Neural progenitor cell (in vitro differentiated cells): ENCODE measurements at regions not wholly inside any gene's neighbourhood (a gene's known extent, or its start where the extent isn't known, plus 50 kb on each side); places are given as distances from the start of the nearest gene placed in this dataset.
A peak's percentile ranks its signal among the peaks of the same experiment; 100 is the strongest.

Source experiments
- DNase-seq: peaks from one replicate; pipeline ENCODE4 v3.0.0-alpha.2; 2016; ENCODE audit warnings: low spot score
- H2AFZ ChIP-seq: fragments of 200-600 bp; sonication (generic); replicated peaks from 2 replicates; pipeline ENCODE4 v1.6.1; 2016; ENCODE audit warnings: antibody characterized with exemption
- H3F3A ChIP-seq: fragments of 200-600 bp; sonication (generic); 2 replicates; pipeline ENCODE4 v1.6.1; 2016; ENCODE audit warnings: antibody characterized with exemption, low read depth
- H3K27ac ChIP-seq: fragments of 200-600 bp; sonication (generic); 2 replicates; pipeline ENCODE4 v1.5.1; 2016; ENCODE audit warnings: mild to moderate bottlenecking
- H3K27me3 ChIP-seq: fragments of 200-600 bp; sonication (generic); 2 replicates; pipeline ENCODE4 v1.6.1; 2016; ENCODE audit warnings: mild to moderate bottlenecking, moderate library complexity
- H3K36me3 ChIP-seq: fragments of 200-600 bp; sonication (generic); 2 replicates; pipeline ENCODE4 v1.5.1; 2016
- H3K4me1 ChIP-seq: fragments of 200-600 bp; sonication (generic); 2 replicates; pipeline ENCODE4 v1.6.1; 2016; ENCODE audit warnings: mixed run types
- H3K4me2 ChIP-seq: fragments of 200-600 bp; sonication (generic); 2 replicates; pipeline ENCODE4 v1.6.1; 2016
- H3K4me3 ChIP-seq: fragments of 200-600 bp; sonication (generic); 2 replicates; pipeline ENCODE4 v1.5.1; 2016
- H3K79me2 ChIP-seq: fragments of 200-600 bp; sonication (generic); 2 replicates; pipeline ENCODE4 v1.6.1; 2016; ENCODE audit warnings: low read depth
- H3K9ac ChIP-seq: fragments of 200-600 bp; sonication (generic); 2 replicates; pipeline ENCODE4 v1.6.1; 2016
- H3K9me3 ChIP-seq: fragments of 200-600 bp; sonication (generic); 2 replicates; pipeline ENCODE4 v1.5.1; 2016; ENCODE audit warnings: low read depth
- H4K20me1 ChIP-seq: fragments of 200-600 bp; sonication (generic); 2 replicates; pipeline ENCODE4 v1.6.1; 2016; ENCODE audit warnings: low read depth
- H3K27ac Mint-ChIP-seq: 3 replicates; pipeline ENCODE4 v1.8.0; 2021; ENCODE audit warnings: mixed read lengths
- H3K27me3 Mint-ChIP-seq: 2 replicates; pipeline ENCODE4 v1.8.0; 2022; ENCODE audit warnings: low read depth, mild to moderate bottlenecking, inconsistent platforms, moderate library complexity, mixed read lengths; ENCODE audit not compliant: insufficient read depth
- H3K36me3 Mint-ChIP-seq: 3 replicates; pipeline ENCODE4 v1.8.0; 2021; ENCODE audit warnings: mixed read lengths
- H3K4me1 Mint-ChIP-seq: 3 replicates; pipeline ENCODE4 v1.8.0; 2021; ENCODE audit warnings: mixed read lengths
- H3K4me3 Mint-ChIP-seq: 3 replicates; pipeline ENCODE4 v1.8.0; 2021; ENCODE audit warnings: mild to moderate bottlenecking, moderate library complexity, mixed read lengths
- H3K9me3 Mint-ChIP-seq: 3 replicates; pipeline ENCODE4 v1.8.0; 2020; ENCODE audit warnings: mixed read lengths
- EZH2 ChIP-seq: fragments of 200-600 bp; sonication (generic); IDR thresholded peaks from 2 replicates; pipeline ENCODE4 v1.6.1; 2017; ENCODE audit warnings: antibody characterized with exemption, mild to moderate bottlenecking, moderate library complexity
- EZH2phosphoT487 ChIP-seq: fragments of 200-600 bp; sonication (generic); IDR thresholded peaks from 2 replicates; pipeline ENCODE4 v1.6.1; 2017; ENCODE audit warnings: antibody characterized with exemption
- TF ChIP-seq, protein P1 (sequence below): fragments of 200-600 bp; sonication (generic); IDR thresholded peaks from 2 replicates; pipeline ENCODE4 v1.5.1; 2017; ENCODE audit warnings: antibody characterized with exemption, mild to moderate bottlenecking

- Histone ChIP-seq H3K9me3 (no peaks in the 10 kb centered on the region), H3K79me2 (no peaks in the 10 kb centered on the region), H3K4me2 (no peak overlapping the region), H3K27me3 (no peaks in the 10 kb centered on the region), H2AFZ (no peak overlapping the region), H3K4me1 (peaks cover 50% of the 10 kb centered on the region), H3K36me3 (no peaks in the 10 kb centered on the region), H3K9ac (no peak overlapping the region), H3K4me3 (no peak overlapping the region), H3F3A (peaks cover 18% of the 10 kb centered on the region), H3K27ac (no peak overlapping the region), H4K20me1 (no peaks in the 10 kb centered on the region)
- Mint-ChIP-seq H3K36me3 (no peaks in the 10 kb centered on the region), H3K4me1 (peaks cover 56% of the 10 kb centered on the region), H3K27ac (peak overlapping the region; percentile 8), H3K4me3 (no peak overlapping the region), H3K27me3 (peaks cover 10% of the 10 kb centered on the region), H3K9me3 (no peaks in the 10 kb centered on the region)
- TF ChIP-seq, protein P1, sequence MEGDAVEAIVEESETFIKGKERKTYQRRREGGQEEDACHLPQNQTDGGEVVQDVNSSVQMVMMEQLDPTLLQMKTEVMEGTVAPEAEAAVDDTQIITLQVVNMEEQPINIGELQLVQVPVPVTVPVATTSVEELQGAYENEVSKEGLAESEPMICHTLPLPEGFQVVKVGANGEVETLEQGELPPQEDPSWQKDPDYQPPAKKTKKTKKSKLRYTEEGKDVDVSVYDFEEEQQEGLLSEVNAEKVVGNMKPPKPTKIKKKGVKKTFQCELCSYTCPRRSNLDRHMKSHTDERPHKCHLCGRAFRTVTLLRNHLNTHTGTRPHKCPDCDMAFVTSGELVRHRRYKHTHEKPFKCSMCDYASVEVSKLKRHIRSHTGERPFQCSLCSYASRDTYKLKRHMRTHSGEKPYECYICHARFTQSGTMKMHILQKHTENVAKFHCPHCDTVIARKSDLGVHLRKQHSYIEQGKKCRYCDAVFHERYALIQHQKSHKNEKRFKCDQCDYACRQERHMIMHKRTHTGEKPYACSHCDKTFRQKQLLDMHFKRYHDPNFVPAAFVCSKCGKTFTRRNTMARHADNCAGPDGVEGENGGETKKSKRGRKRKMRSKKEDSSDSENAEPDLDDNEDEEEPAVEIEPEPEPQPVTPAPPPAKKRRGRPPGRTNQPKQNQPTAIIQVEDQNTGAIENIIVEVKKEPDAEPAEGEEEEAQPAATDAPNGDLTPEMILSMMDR: no peak
- no peak for TF ChIP-seq EZH2
- TF ChIP-seq EZH2phosphoT487: no peak
- no peak for DNase-seq
Observed at GRCh38 chr15:66651913-66652642, 50.0 kb upstream of the SMAD6 start.
